Astrocyte of the spinal cord (primary cell): ENCODE measurements at regions not wholly inside any gene's neighbourhood (a gene's known extent, or its start where the extent isn't known, plus 50 kb on each side); places are given as distances from the start of the nearest gene placed in this dataset.

Experiments used
- DNase-seq: peaks from one replicate; pipeline ENCODE4 v3.0.0; 2011; ENCODE audit warnings: low read depth, low spot score
- H3K4me3 ChIP-seq: 2 replicates; pipeline ENCODE4 v1.5.1; 2011; ENCODE audit warnings: low read depth, mild to moderate bottlenecking, low read length, moderate library complexity
- CTCF ChIP-seq: IDR thresholded peaks from 2 replicates; pipeline ENCODE4 v1.5.1; 2012; ENCODE audit warnings: low read depth, mild to moderate bottlenecking, low read length, inconsistent platforms
- in situ Hi-C: cut with HindIII; loops from 2 replicates; pipeline ENCODE4 v1.10.0; 2017; ENCODE audit warnings: low sequenced_read_pairs

GRCh38 chr10:23606456-23606855, 167.6 kb downstream of the OTUD1 start:
- TF ChIP-seq CTCF: no peak
- in situ Hi-C loops: no loop called here
- H3K4me3 ChIP-seq: no peak overlapping the region
- no peak for DNase-seq

- DNase-seq: no peak
- H3K4me3 ChIP-seq: no peak overlapping the region
- in situ Hi-C loops: no loop called here
- no peak for TF ChIP-seq CTCF
These were observed 170.1 kb downstream of the OTUD1 start for GRCh38 chr10:23608926-23609325.

- in situ Hi-C loops: no loop called here
- no peak for DNase-seq
- TF ChIP-seq CTCF: no peak
These were observed 171.9 kb downstream of the OTUD1 start for GRCh38 chr10:23610626-23611307.

DNA sequence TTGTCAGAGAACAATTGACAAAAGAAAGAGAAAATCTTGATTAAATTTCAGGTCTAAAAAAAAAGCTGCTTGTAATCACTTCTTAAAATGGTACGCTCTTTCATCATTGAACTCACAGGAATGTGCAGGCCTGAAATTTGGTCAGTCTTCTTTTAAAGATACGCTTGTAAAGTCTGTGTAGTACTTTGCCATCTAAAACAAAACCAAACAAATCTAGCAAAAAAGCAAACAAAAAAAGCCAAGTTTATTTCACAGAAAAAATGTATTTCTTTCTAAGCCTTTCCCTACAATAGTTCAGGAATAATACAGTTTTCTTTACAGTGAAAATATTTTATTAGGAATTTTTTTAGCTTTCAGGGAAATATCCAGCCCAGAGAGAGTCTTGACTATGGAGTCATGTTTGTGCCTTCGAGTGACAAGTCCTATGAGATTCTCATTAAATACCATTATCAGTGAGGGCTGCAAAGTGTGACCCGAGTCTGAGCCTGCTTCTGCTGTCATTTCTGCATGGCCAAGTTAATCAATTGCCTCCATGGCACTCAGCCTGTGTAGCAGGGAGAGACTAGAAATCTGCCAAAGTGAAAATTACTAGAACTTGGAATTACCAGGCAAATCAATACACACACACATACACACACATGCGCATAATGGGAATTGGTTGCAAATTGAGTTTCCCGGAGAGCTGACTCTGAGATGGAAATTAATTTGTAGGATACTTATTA, 172.6 kb downstream of the OTUD1 start:
- no peak for TF ChIP-seq CTCF
- no peak for DNase-seq
- H3K4me3 ChIP-seq: no peak overlapping the region
- in situ Hi-C loops: no loop called here

More at GRCh38 chr10:23610626-23611307, 171.9 kb downstream of the OTUD1 start:
- no peak overlapping the region for H3K4me3 ChIP-seq

DNA sequence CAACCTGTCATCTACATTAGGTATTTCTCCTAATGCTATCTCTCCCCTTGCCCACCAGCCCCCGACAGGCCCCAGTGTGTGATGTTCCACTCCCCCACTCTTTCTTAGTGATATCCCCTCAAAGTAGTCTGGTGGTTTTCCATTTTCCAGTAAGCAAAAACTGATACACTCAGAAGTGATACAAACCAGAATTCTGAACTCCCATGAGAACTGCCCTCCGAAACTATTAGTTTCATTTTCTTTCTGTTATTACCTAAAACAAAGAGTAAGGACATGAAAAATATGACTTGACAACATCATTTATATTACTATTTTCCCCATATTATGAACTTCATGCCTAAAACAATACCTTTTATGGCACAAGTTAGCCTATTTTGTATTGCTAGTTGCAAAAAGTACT, 175.0 kb downstream of the OTUD1 start:
- no peak overlapping the region for H3K4me3 ChIP-seq
- DNase-seq: no peak
- TF ChIP-seq CTCF: no peak
- in situ Hi-C loops: no loop called here

DNA sequence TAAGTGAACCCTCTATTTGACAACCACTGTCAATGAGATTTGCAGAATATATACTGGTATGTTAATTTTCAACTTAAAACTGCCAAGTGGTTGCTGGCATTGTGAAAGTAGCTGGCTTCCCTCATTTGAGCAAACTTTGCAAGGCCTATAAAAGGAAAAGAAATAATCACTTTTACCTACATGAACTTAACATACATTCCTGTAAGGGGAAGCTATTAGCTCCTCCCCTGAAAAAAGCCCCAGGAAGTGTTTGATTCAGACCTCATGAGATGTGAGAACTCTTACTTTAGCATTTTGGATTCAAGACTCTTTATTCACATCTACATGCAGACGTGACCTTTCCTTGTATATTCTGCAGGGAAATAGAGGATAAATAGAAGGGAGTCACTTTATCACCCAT, 175.6 kb downstream of the OTUD1 start:
- no peak for TF ChIP-seq CTCF
- DNase-seq: no peak
- H3K4me3 ChIP-seq: no peak overlapping the region
- in situ Hi-C loops: no loop called here
